H1 (cell line): ENCODE measurements at regions not wholly inside any gene's neighbourhood (a gene's known extent, or its start where the extent isn't known, plus 50 kb on each side); places are given as distances from the start of the nearest gene placed in this dataset.

Experiments
- CTCF ChIA-PET: fragments of 300-600 bp; sonication (Branson Sonifier 250); formaldehyde crosslinking; loops from one replicate; lab custom pipeline; 2021; ENCODE audit not compliant: partially characterized antibody; lab: Charles Lee
- POLR2A ChIA-PET: fragments of 300-600 bp; sonication (Branson Sonifier 250); formaldehyde crosslinking; loops from one replicate; lab custom pipeline; 2021; ENCODE audit warnings: inconsistent platforms; ENCODE audit not compliant: partially characterized antibody; lab: Charles Lee
- DNase-seq, 2 experiments: peaks; one replicate each; pipeline versions ENCODE4 v3.0.0 to v3.0.0-alpha.2; 2010 to 2022; ENCODE audit warnings: low spot score in 2 of 2, low read depth in 1 of 2, mixed read lengths in 1 of 2
- FAIRE-seq: peaks from 2 replicates; lab custom pipeline; 2011; peaks lifted over from hg19 to GRCh38; lab: Jason Lieb, UNC
- H2AFZ ChIP-seq: 2 replicates; pipeline ENCODE4 v1.8.1; 2012; ENCODE audit warnings: low read length, inconsistent platforms
- H2AK5ac ChIP-seq: 2 replicates; pipeline ENCODE4 v1.6.1; 2013; ENCODE audit warnings: low read depth, low read length
- H2BK120ac ChIP-seq: replicated peaks from 2 replicates; pipeline ENCODE3; 2013; ENCODE audit warnings: low read depth, low read length, inconsistent platforms
- H2BK12ac ChIP-seq: 2 replicates; pipeline ENCODE4 v1.6.1; 2013; ENCODE audit warnings: low read depth, low read length
- H2BK15ac ChIP-seq: 2 replicates; pipeline ENCODE4 v1.6.1; 2013; ENCODE audit warnings: low read length
- H2BK20ac ChIP-seq: 2 replicates; pipeline ENCODE4 v1.6.1; 2013; ENCODE audit warnings: low read length
- H2BK5ac ChIP-seq: 2 replicates; pipeline ENCODE4 v1.6.1; 2013; ENCODE audit warnings: low read depth, low read length
- H3K14ac ChIP-seq: 2 replicates; pipeline ENCODE4 v1.6.1; 2013; ENCODE audit warnings: inconsistent platforms; ENCODE audit not compliant: insufficient read length
- H3K18ac ChIP-seq: 2 replicates; pipeline ENCODE4 v1.6.1; 2013; ENCODE audit warnings: low read length; ENCODE audit errors: extremely low read depth
- H3K23ac ChIP-seq: 2 replicates; pipeline ENCODE4 v1.6.1; 2013; ENCODE audit warnings: inconsistent platforms; ENCODE audit not compliant: insufficient read length
- H3K23me2 ChIP-seq: 2 replicates; pipeline ENCODE4 v1.6.1; 2013; ENCODE audit warnings: low read depth, low read length
- H3K27ac ChIP-seq: 2 replicates; pipeline ENCODE4 v1.6.1; 2011; ENCODE audit warnings: low read depth, low read length, inconsistent platforms
- H3K27me3 ChIP-seq, 4 experiments: replicated peaks in 1 of 4; 1 replicate in 1 of 4; 2 replicates in 3 of 4; pipeline versions ENCODE4 v1.6.1 to v1.8.1; 2011 to 2013; ENCODE audit warnings: low read length in 3 of 4, mild to moderate bottlenecking in 3 of 4, inconsistent platforms in 2 of 4, mixed read lengths in 2 of 4, moderate library complexity in 1 of 4; ENCODE audit not compliant: control insufficient read depth in 3 of 4, insufficient read depth in 3 of 4; ENCODE audit errors: extremely low read depth in 1 of 4
- H3K36me3 ChIP-seq, 4 experiments: 2 replicates each; pipeline versions ENCODE4 v1.6.1 to v1.8.1; 2011 to 2013; ENCODE audit warnings: mild to moderate bottlenecking in 4 of 4, low read length in 3 of 4, moderate library complexity in 2 of 4, control low read depth in 1 of 4, inconsistent platforms in 1 of 4; ENCODE audit not compliant: insufficient read depth in 4 of 4, control insufficient read depth in 2 of 4
- H3K4ac ChIP-seq: replicated peaks from 2 replicates; pipeline ENCODE3; 2013; ENCODE audit warnings: low read length, low read depth, mixed read lengths, inconsistent platforms; ENCODE audit not compliant: insufficient read length
- H3K4me1 ChIP-seq, 4 experiments: replicated peaks in 1 of 4; 1 replicate in 1 of 4; 2 replicates in 3 of 4; pipeline versions ENCODE4 v1.6.1 to v1.8.1; 2011 to 2013; ENCODE audit warnings: low read length in 3 of 4, inconsistent platforms in 2 of 4, mixed read lengths in 1 of 4; ENCODE audit not compliant: insufficient read depth in 4 of 4, control insufficient read depth in 3 of 4
- H3K4me2 ChIP-seq, 2 experiments: 2 replicates each; pipeline versions ENCODE4 v1.6.1 to v1.8.1; 2011 to 2013; ENCODE audit warnings: low read depth in 2 of 2, low read length in 2 of 2, control low read depth in 1 of 2, inconsistent platforms in 1 of 2, mild to moderate bottlenecking in 1 of 2; ENCODE audit not compliant: insufficient read depth in 1 of 2
- H3K4me3 ChIP-seq, 4 experiments: fragments of 200-600, 300-600 bp in 1 of 4; sonication (generic), shearing (Covaris generic), sonication (Bioruptor Twin) in 1 of 4; 2 replicates each; pipeline versions ENCODE4 v1.5.1 to v1.8.1; 2011 to 2016; ENCODE audit warnings: low read length in 4 of 4, low read depth in 3 of 4, control low read depth in 2 of 4, inconsistent platforms in 2 of 4, mild to moderate bottlenecking in 2 of 4, mixed read lengths in 1 of 4, moderate library complexity in 1 of 4; ENCODE audit not compliant: insufficient read depth in 2 of 4; ENCODE audit errors: extremely low read depth in 1 of 4
- H3K56ac ChIP-seq: replicated peaks from 2 replicates; pipeline ENCODE3; 2013; ENCODE audit warnings: low read depth, mild to moderate bottlenecking, mixed read lengths, low read length, inconsistent platforms; ENCODE audit not compliant: insufficient read length
- H3K79me1 ChIP-seq: 2 replicates; pipeline ENCODE4 v1.6.1; 2013; ENCODE audit warnings: low read depth, low read length, control low read depth
- H3K79me2 ChIP-seq, 2 experiments: 2 replicates each; pipeline versions ENCODE4 v1.6.1 to v1.8.1; 2012 to 2013; ENCODE audit warnings: low read length in 2 of 2, mild to moderate bottlenecking in 2 of 2, inconsistent platforms in 1 of 2; ENCODE audit not compliant: insufficient read depth in 2 of 2, control insufficient read depth in 1 of 2
- H3K9ac ChIP-seq, 4 experiments: replicated peaks in 1 of 4; 1 replicate in 1 of 4; 2 replicates in 3 of 4; pipeline versions ENCODE4 v1.6.1 to v1.8.1; 2011 to 2013; ENCODE audit warnings: low read depth in 3 of 4, low read length in 3 of 4, control low read depth in 2 of 4, mild to moderate bottlenecking in 2 of 4, moderate library complexity in 2 of 4, inconsistent platforms in 1 of 4; ENCODE audit errors: extremely low read depth in 1 of 4
- H3K9me3 ChIP-seq, 2 experiments: 2 replicates each; pipeline versions ENCODE4 v1.6.1 to v1.8.1; 2012 to 2013; ENCODE audit warnings: mild to moderate bottlenecking in 2 of 2, moderate library complexity in 2 of 2, control low read depth in 1 of 2, inconsistent platforms in 1 of 2, low read depth in 1 of 2, low read length in 1 of 2, mixed read lengths in 1 of 2; ENCODE audit not compliant: insufficient read depth in 2 of 2
- H4K20me1 ChIP-seq, 2 experiments: replicated peaks in 1 of 2; 2 replicates each; pipeline versions ENCODE3 to v1.8.1; 2011 to 2013; ENCODE audit warnings: inconsistent platforms in 2 of 2, low read length in 2 of 2, mild to moderate bottlenecking in 1 of 2; ENCODE audit not compliant: insufficient read depth in 2 of 2, control insufficient read depth in 1 of 2
- H4K5ac ChIP-seq: 2 replicates; pipeline ENCODE4 v1.6.1; 2013; ENCODE audit warnings: low read length, low read depth, mixed read lengths, inconsistent platforms; ENCODE audit not compliant: insufficient read length
- H4K8ac ChIP-seq: 2 replicates; pipeline ENCODE4 v1.8.0; 2013; ENCODE audit warnings: mild to moderate bottlenecking, moderate library complexity, low read length, inconsistent platforms; ENCODE audit not compliant: insufficient read depth; ENCODE audit errors: extremely low read depth
- H4K91ac ChIP-seq: replicated peaks from 2 replicates; pipeline ENCODE3; 2013; ENCODE audit warnings: low read length, mixed read lengths, inconsistent platforms; ENCODE audit not compliant: insufficient read length
- CBX8 ChIP-seq: fragments of 300-800, 300-1000 bp; sonication (generic); IDR thresholded peaks from 2 replicates; pipeline ENCODE4 v1.7.1; 2016; ENCODE audit warnings: low read depth, low read length, borderline replicate concordance
- CREB1 ChIP-seq: IDR thresholded peaks from 2 replicates; pipeline ENCODE4 v1.6.1; 2012; ENCODE audit warnings: inconsistent platforms
- POLR2A ChIP-seq, 2 experiments: IDR thresholded peaks; 1 replicate in 1 of 2; 2 replicates in 1 of 2; pipeline ENCODE4 v1.6.1; 2011; ENCODE audit warnings: low read depth in 2 of 2, low read length in 2 of 2, mild to moderate bottlenecking in 2 of 2; ENCODE audit errors: control extremely low read depth in 1 of 2
- WGBS, 2 experiments: shearing (Covaris generic) in 1 of 2; methylation state at CpG; one replicate each; pipeline versions ENCODE4 v1.1.6 to v1.1.7; 2013 to 2015; ENCODE audit warnings: low lambda C conversion rate in 2 of 2, mixed read lengths in 2 of 2, inconsistent platforms in 1 of 2, low coverage in 1 of 2, missing lambda C conversion rate in 1 of 2; ENCODE audit not compliant: insufficient replicate concordance in 2 of 2, insufficient coverage in 1 of 2, insufficient read length in 1 of 2; ENCODE audit errors: extremely low coverage in 1 of 2, missing lambda C conversion rate in 1 of 2; 5-methylcytosine and 5-hydroxymethylcytosine counted together

GRCh38 chrY:8551323-8551722 lies 785.9 kb upstream of the TSPY4 start:
- Histone ChIP-seq H3K14ac (no peak overlapping the region), H3K27me3 (no peaks in the 10 kb centered on the region), H2BK5ac (no peak overlapping the region), H3K4me1 (no peaks in the 10 kb centered on the region), H4K5ac (no peak overlapping the region), H4K20me1 (no peaks in the 10 kb centered on the region), H3K23me2 (no peaks in the 10 kb centered on the region), H2BK15ac (no peak overlapping the region), H3K9me3 (peaks cover 3 to 74% of the 10 kb centered on the region in 2 experiments; a peak in 2 of 4 replicates), H3K18ac (no peak overlapping the region), H2AFZ (no peak overlapping the region), H2AK5ac (no peak overlapping the region), H4K8ac (no peak overlapping the region), H3K79me2 (no peaks in the 10 kb centered on the region), H2BK120ac (no peak overlapping the region), H3K4ac (no peak overlapping the region), H4K91ac (no peak overlapping the region), H3K23ac (no peak overlapping the region), H3K4me2 (no peak overlapping the region), H2BK20ac (no peak overlapping the region), H3K36me3 (no peaks in the 10 kb centered on the region), H3K9ac (no peak overlapping the region), H3K27ac (no peak overlapping the region), H3K4me3 (no peak overlapping the region), H2BK12ac (no peak overlapping the region), H3K79me1 (no peaks in the 10 kb centered on the region), H3K56ac (no peak overlapping the region)
- POLR2A ChIA-PET = no interaction called here
- TF ChIP-seq CREB1 (no peak), CBX8 (no peak), POLR2A (IDR thresholded peaks at IDR 0.05; ENCODE audit: control extremely low read depth in 1 of 2, low read depth in 2 of 2, low read length in 2 of 2) (no peak)
- CTCF ChIA-PET = no interaction called here
- FAIRE-seq (no peak), DNase-seq (no peak)
- WGBS, 2 experiments = no CpG with 5 or more reads among the region's 2 CpGs
